NCI-H2107 (cell line): ENCODE measurements at regions not wholly inside any gene's neighbourhood (a gene's known extent, or its start where the extent isn't known, plus 50 kb on each side); places are given as distances from the start of the nearest gene placed in this dataset.

Experiments
- DNase-seq: peaks from one replicate; lab custom pipeline; 2025; lab: John Stamatoyannopoulos, UW

DNA sequence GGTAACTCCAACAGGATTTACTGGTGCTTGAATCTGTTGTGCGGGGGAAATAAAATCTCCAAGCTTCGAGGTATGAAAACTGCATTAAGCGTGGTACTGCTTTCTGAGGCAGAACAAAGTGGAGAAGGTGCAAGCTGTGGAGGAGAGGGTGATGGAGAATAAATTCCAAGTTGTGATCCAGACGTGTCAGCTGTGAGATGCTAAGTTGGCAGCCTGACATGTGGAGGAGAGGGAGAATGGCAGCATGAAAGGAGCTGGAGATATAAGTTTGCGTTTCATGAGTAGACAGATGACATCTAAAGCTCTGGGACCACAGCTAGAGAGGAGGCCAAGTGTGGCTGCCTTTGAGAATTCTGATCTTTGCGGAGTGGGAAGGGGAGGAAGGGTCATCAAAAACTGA is 411.8 kb downstream of the FBXO15 start:
- DNase-seq: no peak

GRCh38 chr18:73733806-73734314 is 413.8 kb downstream of the FBXO15 start:
- DNase-seq: no peak

DNA sequence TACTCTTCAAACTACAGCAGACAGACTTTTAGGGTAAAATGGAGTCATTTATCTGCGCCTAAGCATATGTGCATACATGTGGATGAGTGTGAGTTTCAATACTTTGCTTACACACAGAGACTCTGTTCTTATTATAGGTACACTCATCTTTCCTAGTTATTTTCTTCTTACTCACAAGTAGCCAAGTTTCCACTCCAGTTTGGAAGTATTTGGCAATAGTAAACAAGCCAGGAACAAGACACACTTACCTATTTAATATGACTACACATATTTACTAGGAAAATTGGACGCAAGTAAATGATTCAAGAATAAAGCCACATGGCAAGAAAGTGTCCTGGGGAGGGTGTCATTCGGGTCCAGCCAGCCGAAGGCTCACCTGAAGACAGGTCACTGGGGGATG is 414.3 kb downstream of the FBXO15 start:
- no peak for DNase-seq

- no peak for DNase-seq
These were observed 419.0 kb downstream of the FBXO15 start for GRCh38 chr18:73728657-73729056.

DNA sequence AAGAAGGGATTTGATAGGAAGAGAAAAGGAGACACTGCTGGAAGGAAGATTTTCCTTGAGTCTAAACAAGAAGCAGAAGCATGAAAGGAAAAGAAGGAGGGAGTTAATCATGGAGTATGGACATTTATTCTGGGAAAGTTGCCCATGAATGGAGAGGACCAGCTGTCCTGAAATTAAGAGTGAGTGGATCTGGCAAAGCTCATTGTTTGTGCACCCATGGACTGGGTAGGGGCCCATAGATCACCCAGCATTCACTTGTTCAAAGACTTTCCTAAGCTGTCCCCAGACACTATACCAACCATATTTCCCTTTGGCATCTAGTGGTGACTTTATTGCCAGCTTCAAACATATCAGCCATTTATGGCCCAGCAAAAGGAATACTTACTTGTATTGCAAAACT is 422.7 kb downstream of the FBXO15 start:
- DNase-seq: no peak

GRCh38 chr18:73719611-73720010 is 428.0 kb downstream of the FBXO15 start:
- no peak for DNase-seq

DNA sequence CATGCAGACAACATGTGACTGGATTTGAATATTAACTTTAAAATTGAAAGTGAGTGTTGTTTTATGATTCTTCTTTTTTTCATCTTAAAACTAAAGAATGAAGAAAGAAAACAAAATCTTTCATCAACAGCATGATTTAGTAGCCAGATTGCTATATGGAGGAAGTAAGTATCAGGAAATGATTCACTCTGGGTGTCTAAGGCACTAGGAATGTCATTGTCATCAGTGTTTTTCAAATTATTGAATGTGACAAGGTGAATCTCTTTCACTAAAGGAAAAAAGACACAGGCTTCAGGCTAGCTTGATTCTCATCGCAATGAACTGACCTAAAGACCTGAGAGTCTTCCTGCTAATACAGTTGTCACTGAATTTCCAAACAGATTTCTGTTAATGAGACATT is 430.1 kb downstream of the FBXO15 start:
- no peak for DNase-seq

GRCh38 chr18:73715210-73715670 is 432.4 kb downstream of the FBXO15 start:
- no peak for DNase-seq

GRCh38 chr18:73714466-73714865 is 433.2 kb downstream of the FBXO15 start:
- no peak for DNase-seq

GRCh38 chr18:73711256-73711655 is 436.4 kb downstream of the FBXO15 start:
- no peak for DNase-seq

DNA sequence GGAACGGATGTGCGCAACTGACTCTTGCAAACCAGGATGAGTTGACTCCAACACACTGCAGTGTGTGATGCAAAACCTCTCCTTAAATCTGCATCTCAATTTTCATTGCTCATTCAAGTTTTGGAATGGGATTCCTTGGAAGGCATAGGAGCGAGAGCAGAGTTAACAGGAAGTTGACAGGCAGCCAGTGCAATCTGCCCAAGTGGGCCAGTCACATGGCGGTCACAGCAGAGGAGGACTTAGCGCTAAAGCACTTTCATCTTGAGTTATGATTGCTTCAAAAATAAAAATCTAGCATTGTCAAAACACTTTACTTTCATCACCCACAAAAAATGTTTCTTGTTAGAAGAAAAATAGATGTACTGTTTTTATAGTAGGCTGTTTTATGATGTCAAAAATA is 439.0 kb downstream of the FBXO15 start:
- no peak for DNase-seq

DNA sequence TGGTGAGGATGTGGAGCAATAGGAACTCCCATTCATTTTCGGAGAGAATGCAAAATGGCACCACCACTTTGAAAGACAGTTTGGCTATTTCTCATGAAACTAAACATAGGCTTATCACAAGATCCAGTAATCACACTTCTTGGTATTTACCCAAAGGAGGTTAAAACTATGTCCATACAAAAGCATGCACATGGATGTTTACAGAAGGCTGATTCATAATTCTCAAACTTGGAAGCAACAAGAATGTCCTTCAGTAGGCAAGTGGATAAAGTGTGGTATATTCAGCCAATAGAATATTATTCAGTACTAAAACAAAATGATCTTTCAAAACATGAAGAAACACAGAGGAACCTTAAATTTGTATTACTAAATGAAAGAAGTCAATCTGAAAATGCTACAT is 440.6 kb downstream of the FBXO15 start:
- DNase-seq: no peak

DNA sequence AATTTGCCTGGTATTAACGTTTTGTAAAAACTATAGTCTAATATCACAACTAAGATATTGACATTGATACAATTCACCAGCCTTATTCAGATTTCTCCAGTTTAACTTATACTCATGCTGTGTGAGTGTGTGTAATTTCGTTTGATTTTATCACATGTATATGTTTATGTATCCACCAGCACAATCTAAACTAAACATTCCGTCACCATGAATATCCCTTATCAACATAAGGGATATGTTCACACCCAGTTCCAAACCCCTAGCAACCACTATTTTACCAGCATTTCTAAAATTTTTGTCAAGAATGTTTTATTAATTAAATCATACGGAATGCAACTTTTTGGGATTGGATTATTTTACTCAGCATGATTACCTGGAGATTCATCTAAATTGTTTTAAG is 450.3 kb downstream of the FBXO15 start:
- no peak for DNase-seq

GRCh38 chr18:73696698-73697097 is 450.9 kb downstream of the FBXO15 start:
- DNase-seq: no peak

DNA sequence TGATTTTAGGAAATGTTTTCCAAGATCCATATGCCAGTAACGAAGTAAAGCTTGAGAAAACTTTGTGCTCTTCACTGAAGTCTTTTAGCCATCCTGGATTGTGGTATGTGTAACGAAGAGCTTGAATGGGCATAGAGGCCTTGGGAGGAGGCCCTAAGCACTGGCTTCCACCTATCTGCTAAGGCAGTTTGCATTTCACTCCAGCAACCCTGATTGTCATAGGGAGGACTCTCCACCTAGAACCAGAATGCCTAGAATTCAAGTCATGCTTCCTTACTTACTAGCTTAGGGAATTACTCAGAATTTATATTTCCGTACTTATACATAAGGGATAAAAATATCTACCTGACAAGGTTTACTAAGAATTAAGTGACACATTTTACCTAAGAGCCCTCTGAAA is 451.5 kb downstream of the FBXO15 start:
- no peak for DNase-seq

DNA sequence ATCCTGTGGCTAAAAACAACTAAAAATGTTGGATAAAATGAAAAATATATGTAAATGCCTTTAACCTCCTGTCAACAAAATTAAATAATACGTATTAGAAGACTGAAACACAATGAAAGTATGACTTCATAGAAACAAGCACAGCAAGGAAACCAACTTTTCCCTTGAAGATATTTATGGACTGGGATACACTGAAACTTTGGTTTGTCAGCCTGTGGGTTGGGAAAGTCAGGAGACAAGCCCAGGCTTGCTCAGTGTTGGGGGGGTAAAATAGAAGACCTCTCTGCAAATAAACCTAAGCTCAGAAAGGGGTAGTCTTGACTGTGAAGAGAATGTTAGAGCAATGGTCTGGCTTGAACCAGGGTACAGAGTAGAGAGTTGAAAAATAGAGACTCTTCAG is 454.5 kb downstream of the FBXO15 start:
- no peak for DNase-seq

GRCh38 chr18:73691624-73692023 is 456.0 kb downstream of the FBXO15 start:
- DNase-seq: no peak

GRCh38 chr18:73691118-73691517 is 456.5 kb downstream of the FBXO15 start:
- DNase-seq: no peak

DNA sequence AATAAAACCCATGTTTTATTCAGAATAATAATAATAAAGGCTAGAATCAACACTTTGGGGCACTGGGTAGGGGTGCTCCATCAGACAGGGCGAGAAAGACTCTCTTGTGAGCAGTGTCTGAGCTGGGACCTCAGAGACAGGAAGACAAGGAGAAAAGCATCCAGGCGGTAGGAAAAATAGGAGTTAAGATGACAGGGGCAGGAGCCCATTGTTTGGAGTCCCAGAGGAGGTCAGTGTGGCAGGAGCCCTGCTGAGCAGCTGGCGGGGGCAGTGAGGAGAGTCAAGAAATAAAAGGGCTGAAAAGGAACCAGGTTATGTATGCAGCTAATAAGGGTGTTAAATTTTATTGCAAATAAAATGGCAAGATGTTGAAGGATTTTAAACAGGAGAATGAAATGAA is 457.4 kb downstream of the FBXO15 start:
- DNase-seq: no peak

DNA sequence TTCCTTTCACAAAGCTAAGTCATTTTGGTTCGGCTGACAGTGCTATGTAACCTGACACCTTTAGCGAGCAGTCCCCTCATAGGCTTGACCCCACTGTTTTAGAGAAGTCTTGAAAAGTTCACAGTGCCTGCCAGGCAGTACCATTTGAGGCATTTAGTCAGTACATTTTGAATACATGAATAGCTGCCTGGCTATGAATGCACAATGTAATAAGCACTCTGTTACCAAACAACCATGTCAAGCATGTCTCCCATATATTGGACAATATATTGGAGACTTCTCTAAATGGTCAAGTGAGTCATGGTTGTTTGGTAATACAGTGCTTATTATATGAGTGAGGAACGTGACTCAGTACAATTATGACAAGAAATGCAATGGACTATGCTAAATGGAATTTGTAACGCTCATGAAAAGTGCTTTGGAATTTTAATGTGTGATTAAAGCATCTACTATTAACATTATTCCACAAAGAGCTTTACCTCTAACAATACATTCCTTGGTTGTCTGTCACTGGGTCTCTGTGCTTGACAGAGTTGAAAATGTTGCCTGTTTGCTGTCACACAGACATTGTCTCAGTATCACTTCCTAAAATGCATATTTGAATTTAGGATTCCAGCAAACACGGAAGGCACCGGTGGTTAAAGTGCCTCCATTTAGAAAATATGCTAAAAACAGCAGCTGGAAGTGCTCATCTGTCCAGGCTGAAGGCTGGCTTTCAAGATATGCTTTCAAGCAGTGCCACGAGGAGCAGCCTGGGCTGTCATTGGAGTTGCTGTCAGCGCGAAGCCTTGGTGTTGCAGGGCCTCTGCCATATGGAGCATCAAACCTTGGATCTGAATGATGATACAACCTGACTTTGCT is 458.6 kb downstream of the FBXO15 start:
- no peak for DNase-seq

DNA sequence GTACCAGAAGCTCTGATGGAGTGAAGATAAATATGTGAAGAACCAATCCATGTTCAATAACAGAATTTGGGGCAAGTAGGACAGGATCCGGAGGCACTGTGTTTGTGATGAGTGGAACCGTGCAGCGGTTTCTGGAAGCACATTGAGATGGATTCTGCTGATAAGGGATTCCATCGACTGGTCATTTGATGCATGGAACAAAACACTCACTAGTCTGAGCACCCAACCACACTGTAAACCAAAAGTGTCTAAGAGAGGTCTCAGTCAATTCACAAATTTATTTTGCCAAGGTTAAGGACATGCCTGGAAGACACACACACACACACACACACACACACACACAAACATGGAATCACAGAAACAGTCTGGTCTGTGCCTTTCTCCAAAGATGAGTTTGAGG is 459.5 kb downstream of the FBXO15 start:
- DNase-seq: no peak

DNA sequence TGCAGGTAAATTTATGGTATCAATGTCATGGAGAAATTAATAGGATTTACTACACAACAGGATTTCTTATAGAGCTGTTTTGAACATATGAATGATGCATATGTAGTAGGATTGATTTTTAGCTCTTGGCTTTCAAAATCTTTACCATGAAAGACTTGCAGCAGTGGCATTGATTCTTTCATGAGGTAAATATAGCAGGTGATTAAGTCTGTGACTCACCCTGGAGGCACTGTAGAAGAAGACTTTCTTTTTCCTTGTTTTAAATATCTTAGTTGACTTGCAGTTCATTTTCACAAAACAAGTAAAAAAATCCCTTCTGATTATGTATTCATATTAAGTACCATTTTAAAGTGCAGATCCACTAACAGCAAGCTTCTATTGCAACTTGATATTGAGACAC is 463.0 kb downstream of the FBXO15 start:
- no peak for DNase-seq

DNA sequence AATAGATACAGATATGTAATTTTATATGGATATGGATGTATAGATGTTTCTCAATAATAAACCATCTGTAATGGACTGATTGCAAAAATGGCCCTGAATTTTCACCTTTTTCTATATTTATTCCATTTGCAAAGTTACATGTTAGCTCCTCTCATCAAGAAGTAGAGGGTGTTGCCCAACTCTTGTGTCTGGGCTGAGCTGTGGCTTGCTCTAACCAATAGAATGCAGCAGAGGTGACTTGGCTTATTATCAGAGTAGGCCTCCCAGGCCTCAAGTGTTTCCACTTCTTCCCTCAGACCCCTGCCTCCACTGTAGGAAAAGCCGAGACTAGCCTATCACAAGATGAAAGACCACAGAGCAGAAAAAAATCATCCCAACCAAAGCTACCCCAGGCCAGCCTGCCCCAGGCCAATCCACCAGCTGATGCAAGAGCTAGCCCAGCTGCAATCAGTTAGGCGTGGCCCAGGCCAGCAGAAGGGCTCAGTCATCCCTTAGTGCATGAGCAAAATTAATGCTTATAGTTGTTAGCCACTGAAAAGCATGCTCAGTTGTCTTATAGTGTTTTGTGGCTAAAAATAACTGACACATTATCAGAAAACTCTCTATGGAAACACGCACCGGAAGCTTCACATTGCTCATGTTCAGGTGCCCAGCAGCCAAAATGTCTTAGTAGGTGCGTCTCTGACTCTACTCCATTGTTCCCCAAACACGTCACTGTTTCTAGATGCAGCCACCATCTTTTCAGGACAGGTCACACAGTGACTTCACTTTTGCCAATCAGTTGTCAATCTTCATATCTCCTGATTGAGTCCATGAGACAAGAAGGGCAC is 464.0 kb downstream of the FBXO15 start:
- no peak for DNase-seq
